Right atrium auricular region (tissue), 2 donors: ENCODE measurements at regions not wholly inside any gene's neighbourhood (a gene's known extent, or its start where the extent isn't known, plus 50 kb on each side); places are given as distances from the start of the nearest gene placed in this dataset.
"Not testable (repeated sequence)": the region's sequence is repeated elsewhere in the genome, so short reads cannot be mapped to it uniquely, and the experiment has no call there.

Experiments used
- DNase-seq: peaks from one replicate; pipeline ENCODE4 v3.0.0-alpha.2; 2019; ENCODE audit warnings: low spot score
- H3K27ac ChIP-seq, 2 donors: fragments of 200-600 bp; sonication (generic); 1 replicate in 1 of 2; 2 replicates in 1 of 2; pipeline ENCODE4 v1.5.1; 2016 to 2019
- H3K27me3 ChIP-seq, 2 donors: fragments of 200-600 bp; sonication (generic); one replicate each; pipeline versions ENCODE4 v1.5.1 to v1.6.0; 2017 to 2019
- H3K36me3 ChIP-seq: fragments of 200-600 bp; sonication (generic); one replicate; pipeline ENCODE4 v1.5.1; 2016
- H3K4me1 ChIP-seq, 2 donors: fragments of 200-600 bp; sonication (generic); one replicate each; pipeline versions ENCODE4 v1.5.1 to v1.6.0; 2017 to 2019
- H3K4me3 ChIP-seq, 2 donors: fragments of 200-600 bp; sonication (generic); 1 replicate in 1 of 2; 2 replicates in 1 of 2; pipeline ENCODE4 v1.5.1; 2017 to 2019; ENCODE audit warnings: mild to moderate bottlenecking in 1 of 2, moderate library complexity in 1 of 2
- H3K9me3 ChIP-seq, 2 donors: fragments of 200-600 bp; sonication (generic); one replicate each; pipeline ENCODE4 v1.5.1; 2019
- CTCF ChIP-seq, 2 donors: fragments of 200-600 bp; sonication (generic); IDR thresholded peaks; one replicate each; pipeline ENCODE4 v1.5.1; 2019; ENCODE audit warnings: antibody characterized with exemption in 2 of 2

DNA sequence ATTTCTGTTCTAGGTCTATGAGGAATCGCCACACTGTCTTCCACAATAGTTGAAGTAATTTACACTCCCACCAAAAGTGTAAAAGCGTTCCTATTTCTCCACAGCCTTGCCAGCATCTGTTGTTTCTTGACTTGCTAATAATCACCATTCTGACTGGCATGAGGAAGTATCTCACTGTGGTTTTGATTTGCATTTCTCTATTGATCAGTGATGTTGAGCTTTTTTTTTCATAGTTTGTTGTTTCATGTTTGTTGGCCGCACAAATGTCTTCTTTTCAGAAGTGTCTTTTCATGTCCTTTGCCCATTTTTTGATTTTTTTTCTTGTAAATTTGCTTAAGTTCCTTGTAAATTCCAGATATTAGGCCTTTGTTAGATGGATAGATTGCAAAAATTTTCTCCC is 867.1 kb downstream of the DTWD2 start:
- H3K4me1 ChIP-seq, result no peaks in the 10 kb centered on the region
- no peak overlapping the region for H3K27ac ChIP-seq
- H3K36me3 ChIP-seq, result no peaks in the 10 kb centered on the region
- no peaks in the 10 kb centered on the region for H3K9me3 ChIP-seq
- no peak for TF ChIP-seq CTCF (IDR thresholded peaks at IDR 0.05)
- H3K4me3 ChIP-seq, result no peak overlapping the region
- no peaks in the 10 kb centered on the region for H3K27me3 ChIP-seq
- no peak for DNase-seq

DNA sequence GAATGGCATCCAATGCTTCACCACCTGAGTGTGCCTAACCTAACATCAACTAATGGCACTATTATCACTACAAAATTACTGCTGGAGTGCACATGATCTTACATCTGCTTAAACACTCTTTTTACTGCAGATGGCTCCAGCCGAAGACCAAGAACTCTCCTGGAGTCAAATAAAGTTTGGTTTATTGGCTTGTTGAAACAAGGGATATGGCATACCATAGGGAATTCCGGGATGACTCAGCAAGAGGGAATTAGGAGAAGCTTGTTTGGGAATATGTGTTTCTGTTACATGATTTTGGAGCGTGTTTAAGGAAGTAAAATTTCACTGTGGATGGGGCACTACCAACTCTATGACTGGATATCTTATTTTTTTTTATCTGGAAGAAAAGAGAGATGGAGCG is 872.6 kb downstream of the DTWD2 start:
- no peak for TF ChIP-seq CTCF (IDR thresholded peaks at IDR 0.05)
- Histone ChIP-seq H3K36me3 (no peaks in the 10 kb centered on the region), H3K27me3 (no peaks in the 10 kb centered on the region), H3K27ac (no peak overlapping the region), H3K4me1 (no peaks in the 10 kb centered on the region), H3K9me3 (no peaks in the 10 kb centered on the region), H3K4me3 (no peak overlapping the region)
- DNase-seq, result no peak

- H3K27me3 ChIP-seq, result no peaks in the 10 kb centered on the region
- H3K27ac ChIP-seq, result no peak overlapping the region
- no peaks in the 10 kb centered on the region for H3K4me1 ChIP-seq
- no peaks in the 10 kb centered on the region for H3K9me3 ChIP-seq
- H3K4me3 ChIP-seq, result no peak overlapping the region
- no peak for TF ChIP-seq CTCF (IDR thresholded peaks at IDR 0.05)
- DNase-seq, result no peak
- H3K36me3 ChIP-seq, result no peaks in the 10 kb centered on the region
Measured at GRCh38 chr5:118111956-118112355, 876.4 kb downstream of the DTWD2 start.

- H3K36me3 ChIP-seq, H3K9me3 ChIP-seq, DNase-seq, H3K27me3 ChIP-seq, H3K4me3 ChIP-seq, H3K27ac ChIP-seq, H3K4me1 ChIP-seq: not testable (repeated sequence)
Measured at GRCh38 chr5:118107246-118107645, 881.1 kb downstream of the DTWD2 start.

DNA sequence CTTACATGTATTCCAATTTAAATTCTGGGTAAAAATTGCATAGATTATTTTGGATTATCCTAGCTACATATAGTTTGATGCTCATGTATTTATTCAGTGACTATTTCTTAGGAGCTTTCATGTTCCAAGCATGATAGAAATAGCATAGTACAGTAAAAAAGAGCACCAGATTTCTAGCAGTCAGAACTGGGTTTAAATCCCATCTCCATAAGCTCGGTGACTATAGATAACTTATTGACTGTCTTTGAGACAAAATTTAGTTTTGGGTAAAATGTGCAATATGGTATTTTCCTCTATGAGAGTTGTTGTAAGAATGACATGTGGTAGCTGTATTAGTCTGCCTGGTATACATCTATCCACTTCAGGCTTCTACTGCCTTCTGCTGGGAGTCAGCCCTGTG is 889.6 kb downstream of the DTWD2 start:
- H3K27me3 ChIP-seq, result no peaks in the 10 kb centered on the region
- TF ChIP-seq CTCF (IDR thresholded peaks at IDR 0.05), result no peak
- H3K27ac ChIP-seq, result no peak overlapping the region
- no peak overlapping the region for H3K4me3 ChIP-seq
- DNase-seq, result no peak
- H3K36me3 ChIP-seq, result no peaks in the 10 kb centered on the region
- H3K9me3 ChIP-seq, result no peaks in the 10 kb centered on the region
- H3K4me1 ChIP-seq, result no peaks in the 10 kb centered on the region

DNA sequence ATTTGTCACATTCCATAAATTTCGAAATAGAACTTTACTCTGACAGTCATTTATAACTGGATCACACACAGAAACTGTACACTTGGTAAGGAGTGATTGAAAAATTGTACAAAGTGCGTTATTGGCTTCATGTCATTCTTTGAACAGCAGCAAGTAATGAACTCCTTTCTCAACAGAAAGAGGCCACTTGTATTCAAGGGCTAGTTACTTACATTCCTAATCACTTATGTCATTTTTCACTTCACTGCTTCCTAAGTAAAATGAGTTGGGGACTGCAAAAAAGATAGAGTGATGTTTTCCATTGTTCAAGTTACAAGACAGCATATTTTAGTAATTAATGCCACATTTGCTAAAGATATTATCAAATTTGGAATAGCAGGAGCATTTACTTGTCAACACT is 893.2 kb downstream of the DTWD2 start:
- Histone ChIP-seq H3K4me1 (no peaks in the 10 kb centered on the region), H3K9me3 (no peaks in the 10 kb centered on the region), H3K27ac (no peak overlapping the region), H3K27me3 (no peaks in the 10 kb centered on the region), H3K4me3 (no peak overlapping the region), H3K36me3 (no peaks in the 10 kb centered on the region)
- DNase-seq, result no peak
- no peak for TF ChIP-seq CTCF (IDR thresholded peaks at IDR 0.05)
